ENCODE measurements at regions not wholly inside any gene's neighbourhood (a gene's known extent, or its start where the extent isn't known, plus 50 kb on each side); places are given as distances from the start of the nearest gene placed in this dataset.
"Not testable (repeated sequence)": the region's sequence is repeated elsewhere in the genome, so short reads cannot be mapped to it uniquely, and the experiment has no call there.

- DNase-seq (ENCODE audit: low read depth) = no peak
Observed at GRCh38 chr9:29214154-29214689, 1640.9 kb upstream of the C9orf72 start.

- DNase-seq (ENCODE audit: low read depth) = no peak
Observed at GRCh38 chr9:29214690-29215253, 1641.5 kb upstream of the C9orf72 start.

GRCh38 chr9:29217966-29218365, 1644.7 kb upstream of the C9orf72 start:
- no peak for DNase-seq (ENCODE audit: low read depth)

DNA sequence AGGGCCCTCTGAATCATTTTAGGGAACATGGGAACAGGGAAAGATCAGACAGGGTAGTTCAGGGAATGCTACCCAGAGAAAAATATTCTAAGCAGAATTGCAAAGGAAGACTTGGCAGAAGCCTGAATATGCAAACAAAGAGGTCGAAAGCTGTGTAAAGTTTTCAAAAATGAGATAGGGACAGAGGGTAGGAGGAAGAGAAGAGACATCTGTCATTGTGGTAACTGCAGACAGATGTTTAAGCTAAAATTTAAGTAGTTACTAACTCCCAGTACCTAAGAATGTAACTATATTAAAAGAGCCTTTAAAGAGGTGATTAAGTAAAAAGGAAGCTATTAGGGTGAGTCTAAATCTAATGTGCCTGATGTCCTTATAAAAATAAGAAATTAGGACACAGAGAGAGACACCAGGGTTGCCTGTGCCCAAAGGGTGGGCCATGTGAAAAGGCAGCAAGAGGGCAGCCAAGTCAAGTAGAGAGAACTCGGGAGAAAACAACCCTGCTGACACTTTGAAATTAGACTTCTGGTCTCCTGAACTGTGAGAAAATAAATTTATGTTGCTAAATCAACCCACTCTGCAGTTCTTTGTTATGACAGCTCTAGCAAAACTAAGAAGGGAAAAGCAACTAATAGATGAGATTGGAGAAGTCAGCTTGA, 1647.4 kb upstream of the C9orf72 start:
- DNase-seq (ENCODE audit: low read depth) = no peak

DNA sequence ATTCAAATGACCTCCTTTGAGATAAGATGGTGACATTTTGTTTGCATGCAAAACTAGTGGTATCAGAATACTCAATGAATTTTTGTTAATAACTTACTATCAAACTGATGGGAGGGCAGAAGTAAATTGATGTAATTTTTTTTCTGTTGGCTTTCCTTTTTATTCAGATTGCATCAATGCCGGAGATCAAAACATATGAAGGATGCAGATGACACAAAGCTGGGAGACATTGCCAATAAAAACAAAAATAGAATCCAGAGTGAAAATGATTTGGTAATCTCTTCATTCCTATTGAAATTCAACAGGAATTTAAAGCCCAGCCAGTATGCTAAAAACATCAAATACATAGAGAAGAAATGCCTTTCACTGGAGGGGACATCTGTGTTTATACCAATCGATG, 1655.3 kb upstream of the C9orf72 start:
- no peak for DNase-seq (ENCODE audit: low read depth)

DNA sequence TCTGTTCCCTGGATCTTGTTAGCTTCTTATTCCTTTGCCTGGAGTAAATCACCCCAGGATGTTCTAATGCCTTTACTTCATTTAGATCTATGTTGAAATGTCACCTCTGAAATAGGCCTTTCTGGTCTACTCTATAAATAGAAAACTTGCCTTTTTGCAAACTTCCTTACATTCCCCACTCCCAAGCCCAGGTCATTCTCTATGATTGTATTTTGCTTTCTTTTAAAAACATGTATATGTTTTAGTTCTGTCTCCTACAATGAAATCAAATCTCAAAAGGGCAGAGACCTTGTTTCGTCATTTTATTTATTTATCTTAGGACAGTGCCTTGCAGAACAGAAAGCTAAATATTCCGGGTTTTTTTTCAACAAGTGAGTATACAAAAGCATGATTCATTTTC, 1657.7 kb upstream of the C9orf72 start:
- no peak for DNase-seq (ENCODE audit: low read depth)

DNA sequence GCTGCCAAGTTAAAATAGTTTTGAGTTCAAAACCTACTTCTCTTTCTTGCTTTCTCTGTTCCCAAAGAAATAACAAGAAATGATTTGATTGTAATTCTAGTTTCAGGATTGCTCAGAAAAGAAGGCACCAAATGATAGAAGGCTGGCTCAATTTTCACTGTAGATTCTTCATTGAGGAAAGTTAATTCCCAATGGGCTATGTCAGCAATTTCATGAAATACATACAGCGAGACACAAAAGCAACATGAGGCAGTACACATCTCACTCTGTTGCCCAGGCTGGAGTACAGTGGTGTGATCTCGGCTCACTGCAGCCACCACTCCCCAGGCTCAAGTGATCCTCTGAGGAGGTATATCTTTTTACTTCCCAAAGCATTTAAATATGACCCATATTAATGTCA, 1659.9 kb upstream of the C9orf72 start:
- no peak for DNase-seq (ENCODE audit: low read depth)

DNA sequence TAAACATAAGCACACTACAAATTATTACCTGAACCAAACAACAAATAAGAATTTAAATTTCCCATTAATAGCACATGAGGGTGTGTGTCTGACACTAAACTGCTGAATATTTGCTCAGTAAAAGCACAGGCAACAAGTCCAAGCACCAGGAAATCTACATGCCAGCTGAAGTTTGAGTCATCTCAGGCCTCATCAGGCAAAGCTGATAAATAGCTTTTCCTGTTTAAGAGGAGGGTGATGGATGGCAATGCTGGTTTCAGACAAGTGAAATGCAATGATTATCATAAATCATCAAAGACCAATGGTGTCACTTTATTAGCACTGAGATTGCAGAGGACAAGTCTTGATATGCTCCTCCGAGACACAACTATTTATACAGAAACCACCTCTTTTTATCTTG, 1668.0 kb upstream of the C9orf72 start:
- no peak for DNase-seq (ENCODE audit: low read depth)

- DNase-seq (ENCODE audit: low read depth) = no peak
Observed at GRCh38 chr9:29245351-29245750, 1672.1 kb upstream of the C9orf72 start.

- not testable (repeated sequence) for DNase-seq (ENCODE audit: low read depth)
Observed at GRCh38 chr9:29270400-29270799, 1697.1 kb upstream of the C9orf72 start.

DNA sequence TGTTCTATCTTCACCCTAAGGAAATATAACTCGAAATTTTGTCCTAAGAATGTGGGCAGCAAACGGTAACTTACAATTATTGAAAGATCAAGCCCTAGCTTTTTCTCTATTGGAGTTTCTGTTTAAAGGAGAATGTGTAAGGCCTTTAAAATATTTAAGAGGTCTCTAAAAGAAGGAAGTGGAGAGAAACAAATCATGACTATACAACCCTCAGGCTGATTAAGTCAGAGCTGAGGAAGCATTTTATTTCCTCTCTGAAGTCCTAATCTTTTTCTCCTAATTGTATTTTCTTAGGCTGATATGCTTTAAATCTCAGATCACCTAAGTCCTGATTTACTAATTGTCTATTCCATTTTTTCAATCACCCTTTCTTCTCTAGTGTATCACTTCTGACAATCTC, 1708.8 kb upstream of the C9orf72 start:
- DNase-seq (ENCODE audit: low read depth) = no peak

DNA sequence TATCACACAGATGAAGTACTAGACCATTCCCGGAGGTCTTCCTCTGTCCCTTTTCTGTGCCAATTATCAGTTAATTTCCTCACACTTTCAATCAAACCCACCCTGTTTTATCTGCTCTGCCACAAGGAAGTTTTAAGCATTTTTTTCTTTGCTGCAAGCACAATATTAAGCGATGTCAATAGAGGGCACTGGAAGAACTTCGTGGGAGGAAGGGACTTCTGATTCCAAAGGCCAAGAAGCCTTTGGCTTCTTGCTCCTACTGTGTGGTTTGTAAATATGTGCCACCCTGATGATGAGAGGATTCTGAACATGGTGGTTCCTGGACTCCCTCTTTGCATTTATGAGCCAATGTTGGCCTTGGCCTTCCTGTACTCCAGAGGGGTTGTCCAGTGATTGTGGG, 1712.5 kb upstream of the C9orf72 start:
- no peak for DNase-seq (ENCODE audit: low read depth)

GRCh38 chr9:29289365-29289764, 1716.1 kb upstream of the C9orf72 start:
- DNase-seq (ENCODE audit: low read depth) = no peak

DNA sequence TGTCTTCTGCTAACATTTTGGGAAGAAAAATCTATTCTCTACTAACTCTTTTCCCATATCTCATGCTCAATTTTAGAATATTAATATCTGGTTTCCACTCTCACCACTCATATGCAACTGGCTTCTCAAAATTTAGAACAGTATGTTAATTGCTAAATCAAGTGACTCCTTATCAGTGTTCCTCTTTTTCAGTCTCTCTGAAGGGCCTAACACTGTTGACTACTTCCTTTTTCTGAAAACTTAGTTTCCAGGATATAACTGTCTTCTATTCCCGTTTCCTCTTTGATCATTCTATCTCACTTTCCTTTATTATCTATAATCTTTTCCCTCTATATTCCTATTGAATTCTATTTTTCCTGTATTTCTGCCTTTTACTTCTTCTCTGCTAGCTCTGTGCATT, 1717.2 kb upstream of the C9orf72 start:
- no peak for DNase-seq (ENCODE audit: low read depth)

GRCh38 chr9:29297592-29297991, 1724.3 kb upstream of the C9orf72 start:
- no peak for DNase-seq (ENCODE audit: low read depth)

DNA sequence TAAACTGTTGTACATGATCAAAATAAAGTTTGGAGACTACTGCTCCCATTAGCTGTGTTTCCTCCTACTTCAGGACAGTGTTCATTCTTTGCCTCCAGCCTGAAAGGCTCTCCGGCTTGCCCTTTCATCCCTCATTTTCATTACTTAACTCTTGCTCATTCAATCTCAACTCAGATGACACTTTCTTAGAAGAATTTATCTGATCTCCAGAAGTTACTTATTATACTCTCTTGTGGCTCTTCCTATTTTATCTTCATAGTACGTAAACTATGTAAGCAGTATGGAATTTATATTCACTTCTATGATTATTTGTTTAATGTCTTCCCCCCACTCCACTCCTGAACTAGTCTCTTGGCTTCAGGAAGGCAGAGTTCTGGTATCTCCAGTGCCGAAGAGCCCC, 1737.9 kb upstream of the C9orf72 start:
- DNase-seq (ENCODE audit: low read depth) = no peak

GRCh38 chr9:29312327-29312726, 1739.0 kb upstream of the C9orf72 start:
- no peak for DNase-seq (ENCODE audit: low read depth)

DNA sequence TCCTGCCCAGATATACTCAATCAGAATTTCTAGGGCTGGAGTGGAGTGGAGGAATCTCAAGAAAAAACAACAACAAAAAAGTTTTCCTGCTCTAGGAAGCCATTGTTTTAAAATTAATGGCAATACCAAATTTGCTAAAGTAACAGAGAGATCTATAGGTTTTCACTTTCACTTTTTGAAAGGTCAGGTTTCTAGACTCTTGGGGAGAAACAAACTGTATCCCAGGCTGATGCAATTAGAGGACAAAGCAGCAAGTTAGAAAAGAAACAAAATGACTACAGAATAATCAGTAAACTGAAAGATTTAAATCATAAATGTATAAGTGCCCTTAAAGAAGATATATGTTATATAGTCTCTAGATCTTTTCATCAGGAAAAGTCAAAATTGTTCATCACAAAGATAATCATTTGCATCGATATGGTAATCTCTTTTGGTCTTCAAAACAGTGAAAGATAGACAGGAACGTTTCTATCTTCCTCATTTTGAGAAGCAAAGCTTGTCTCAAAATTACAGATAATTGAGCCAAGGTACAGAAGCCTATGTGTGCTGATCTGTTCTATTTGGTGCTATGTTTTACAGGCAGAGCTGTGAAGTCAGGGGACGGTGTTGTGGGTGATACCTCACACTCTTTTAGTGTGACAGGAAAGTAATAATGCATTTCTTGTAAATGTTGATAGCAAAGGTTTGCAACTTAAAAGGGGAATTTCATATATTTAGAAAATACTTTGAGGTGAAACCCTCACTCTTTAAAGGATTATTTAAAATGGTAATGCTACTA, 1746.6 kb upstream of the C9orf72 start:
- DNase-seq (ENCODE audit: low read depth) = no peak

DNA sequence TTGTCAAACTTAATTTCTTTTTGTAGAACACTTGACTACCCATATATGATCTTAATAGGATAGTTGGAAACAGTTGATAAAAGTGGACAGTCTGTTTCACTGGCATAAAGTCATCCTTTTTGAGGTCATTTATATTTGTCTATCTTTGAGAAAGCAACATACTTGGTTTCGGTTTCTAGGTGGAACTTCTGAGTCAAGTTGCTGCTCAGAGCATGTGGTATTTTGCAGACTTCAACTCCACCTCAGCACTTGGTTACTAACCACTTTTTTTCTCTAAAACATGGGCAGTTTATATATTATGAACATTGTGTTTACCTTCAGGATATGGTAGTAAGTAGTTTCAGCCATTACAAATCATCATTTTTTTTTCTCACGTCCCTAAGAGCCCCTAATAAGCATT, 1749.0 kb upstream of the C9orf72 start:
- no peak for DNase-seq (ENCODE audit: low read depth)

DNA sequence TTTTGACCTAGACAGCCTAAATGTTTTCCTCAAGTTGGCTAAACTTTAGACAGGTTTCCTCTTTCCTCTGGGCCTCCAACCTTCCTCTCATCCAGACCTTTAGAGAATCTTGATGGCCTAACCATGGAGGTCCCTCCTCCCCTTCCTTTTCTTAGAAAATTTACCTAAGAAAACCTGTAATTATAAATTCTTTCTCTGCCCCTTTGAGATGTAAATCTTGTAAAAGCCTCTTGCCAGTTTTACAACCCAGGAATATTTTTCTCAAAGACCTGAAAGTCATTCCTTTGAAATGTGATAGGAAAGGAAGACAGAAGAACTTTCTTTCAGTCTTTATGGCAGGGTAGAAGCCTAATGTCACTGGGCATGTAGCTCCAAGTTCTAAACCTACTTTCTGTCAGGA, 1752.6 kb upstream of the C9orf72 start:
- no peak for DNase-seq (ENCODE audit: low read depth)

GRCh38 chr9:29332789-29333188, 1759.5 kb upstream of the C9orf72 start:
- DNase-seq (ENCODE audit: low read depth) = no peak

DNA sequence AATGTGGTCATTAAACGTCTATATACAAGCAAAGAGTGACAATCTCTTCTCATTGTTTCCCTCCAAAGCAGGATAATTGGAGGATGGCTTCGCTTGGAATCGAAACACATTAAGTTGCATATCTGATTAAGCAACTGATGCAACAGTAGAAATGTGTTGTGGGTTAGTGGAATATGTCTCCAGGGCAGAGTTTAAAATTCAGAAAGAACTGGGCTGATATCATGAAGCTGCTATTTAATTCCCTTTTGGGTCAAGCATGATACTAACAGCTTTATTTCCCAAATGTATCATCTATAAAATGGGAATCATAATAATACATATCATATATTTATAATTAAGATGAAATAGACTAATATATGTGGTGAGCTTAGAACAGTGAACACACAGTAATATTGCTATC, 1763.0 kb upstream of the C9orf72 start:
- no peak for DNase-seq (ENCODE audit: low read depth)

DNA sequence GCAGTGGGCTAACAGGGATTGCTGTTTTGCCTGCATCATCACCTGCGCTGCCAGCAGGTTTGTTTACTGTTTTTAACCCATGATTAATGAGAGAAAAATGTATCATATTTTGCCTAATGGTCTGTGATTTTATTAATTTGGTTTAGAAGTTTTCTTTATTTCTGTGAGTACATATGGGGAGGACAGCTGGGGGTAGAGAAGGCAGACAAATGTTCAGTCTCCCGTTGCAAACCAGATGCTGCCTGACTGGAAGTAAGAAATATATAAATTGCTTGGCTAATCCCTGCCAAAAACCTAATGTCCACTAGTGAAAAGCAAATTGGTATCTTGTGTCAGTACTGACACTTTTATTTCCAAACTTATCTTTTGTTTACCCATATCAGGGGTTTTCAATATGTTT, 1766.1 kb upstream of the C9orf72 start:
- DNase-seq (ENCODE audit: low read depth) = no peak

All from Daoy (cell line).